ENCODE measurements at regions not wholly inside any gene's neighbourhood (a gene's known extent, or its start where the extent isn't known, plus 50 kb on each side); places are given as distances from the start of the nearest gene placed in this dataset.

GRCh38 chr14:51546099-51546498 lies 105.6 kb upstream of the FRMD6 start:
- no peak overlapping the region for H3K4me3 ChIP-seq (ENCODE audit: low read length in 3 of 3)
- no peaks in the 10 kb centered on the region for H3K36me3 ChIP-seq (ENCODE audit: control insufficient read depth in 2 of 3, insufficient read depth in 3 of 3, low read length in 3 of 3)
- H3K27ac ChIP-seq (ENCODE audit: low read depth in 2 of 2, low read length in 2 of 2) = no peak overlapping the region
- no peak for FAIRE-seq
- H3K27me3 ChIP-seq (ENCODE audit: control insufficient read depth, insufficient read depth, low read length) = no peaks in the 10 kb centered on the region
- no peak for TF ChIP-seq CTCF (IDR thresholded peaks at IDR 0.05; ENCODE audit: borderline replicate concordance, extremely low read depth, insufficient read depth)
- H3K9me3 ChIP-seq (ENCODE audit: control insufficient read depth in 2 of 3, insufficient read depth in 1 of 3, low read length in 3 of 3) = no peaks in the 10 kb centered on the region
- H3K9ac ChIP-seq (ENCODE audit: low read length in 3 of 3) = no peak overlapping the region
- peaks cover 0 to 6% (median 0%) of the 10 kb centered on the region in 3 donors for H3K4me1 ChIP-seq (ENCODE audit: control insufficient read depth in 2 of 3, insufficient read depth in 2 of 3, low read depth in 1 of 3, low read length in 3 of 3)
- intact Hi-C loops (cut with DNase I) = no loop called here
- DNase-seq = no peak

- H3K27ac ChIP-seq (ENCODE audit: low read depth in 2 of 2, low read length in 2 of 2) = no peak overlapping the region
- peak in 1 of 5 donors; percentile 40 for DNase-seq
- no peak overlapping the region for H3K4me3 ChIP-seq (ENCODE audit: low read length in 3 of 3)
- peaks cover 0 to 6% (median 0%) of the 10 kb centered on the region in 3 donors for H3K4me1 ChIP-seq (ENCODE audit: control insufficient read depth in 2 of 3, insufficient read depth in 2 of 3, low read depth in 1 of 3, low read length in 3 of 3)
- no peaks in the 10 kb centered on the region for H3K27me3 ChIP-seq (ENCODE audit: control insufficient read depth, insufficient read depth, low read length)
- H3K36me3 ChIP-seq (ENCODE audit: control insufficient read depth in 2 of 3, insufficient read depth in 3 of 3, low read length in 3 of 3) = no peaks in the 10 kb centered on the region
- no peak overlapping the region for H3K9ac ChIP-seq (ENCODE audit: low read length in 3 of 3)
- FAIRE-seq = peak; percentile 6
- intact Hi-C loops (cut with DNase I) = no loop called here
- H3K9me3 ChIP-seq (ENCODE audit: control insufficient read depth in 2 of 3, insufficient read depth in 1 of 3, low read length in 3 of 3) = no peaks in the 10 kb centered on the region
- TF ChIP-seq CTCF (IDR thresholded peaks at IDR 0.05; ENCODE audit: borderline replicate concordance, extremely low read depth, insufficient read depth) = no peak
Measured at GRCh38 chr14:51546603-51547258, 105.0 kb upstream of the FRMD6 start.

GRCh38 chr14:51547260-51547659 lies 104.5 kb upstream of the FRMD6 start:
- intact Hi-C loops (cut with DNase I) = no loop called here
- Histone ChIP-seq H3K4me3 (ENCODE audit: low read length in 3 of 3) (no peak overlapping the region), H3K9me3 (ENCODE audit: control insufficient read depth in 2 of 3, insufficient read depth in 1 of 3, low read length in 3 of 3) (no peaks in the 10 kb centered on the region), H3K4me1 (ENCODE audit: control insufficient read depth in 2 of 3, insufficient read depth in 2 of 3, low read depth in 1 of 3, low read length in 3 of 3) (peaks cover 0 to 6% (median 0%) of the 10 kb centered on the region in 3 donors), H3K9ac (ENCODE audit: low read length in 3 of 3) (no peak overlapping the region), H3K36me3 (ENCODE audit: control insufficient read depth in 2 of 3, insufficient read depth in 3 of 3, low read length in 3 of 3) (no peaks in the 10 kb centered on the region), H3K27me3 (ENCODE audit: control insufficient read depth, insufficient read depth, low read length) (no peaks in the 10 kb centered on the region), H3K27ac (ENCODE audit: low read depth in 2 of 2, low read length in 2 of 2) (no peak overlapping the region)
- no peak for TF ChIP-seq CTCF (IDR thresholded peaks at IDR 0.05; ENCODE audit: borderline replicate concordance, extremely low read depth, insufficient read depth)
- DNase-seq = peak in 2 of 5 donors; percentile 46 to 70
- FAIRE-seq = peak; percentile 30

- Histone ChIP-seq H3K4me3 (ENCODE audit: low read length in 3 of 3) (no peak overlapping the region), H3K27me3 (ENCODE audit: control insufficient read depth, insufficient read depth, low read length) (no peaks in the 10 kb centered on the region), H3K4me1 (ENCODE audit: control insufficient read depth in 2 of 3, insufficient read depth in 2 of 3, low read depth in 1 of 3, low read length in 3 of 3) (peaks cover 0 to 6% (median 0%) of the 10 kb centered on the region in 3 donors), H3K9me3 (ENCODE audit: control insufficient read depth in 2 of 3, insufficient read depth in 1 of 3, low read length in 3 of 3) (no peaks in the 10 kb centered on the region), H3K36me3 (ENCODE audit: control insufficient read depth in 2 of 3, insufficient read depth in 3 of 3, low read length in 3 of 3) (no peaks in the 10 kb centered on the region), H3K9ac (ENCODE audit: low read length in 3 of 3) (no peak overlapping the region), H3K27ac (ENCODE audit: low read depth in 2 of 2, low read length in 2 of 2) (no peak overlapping the region)
- intact Hi-C loops (cut with DNase I) = no loop called here
- TF ChIP-seq CTCF (IDR thresholded peaks at IDR 0.05; ENCODE audit: borderline replicate concordance, extremely low read depth, insufficient read depth) = no peak
- no peak for FAIRE-seq
- no peak for DNase-seq
Measured at GRCh38 chr14:51547701-51548100, 104.0 kb upstream of the FRMD6 start.

Data from kidney (tissue), 13 donors.